ENCODE measurements at regions not wholly inside any gene's neighbourhood (a gene's known extent, or its start where the extent isn't known, plus 50 kb on each side); places are given as distances from the start of the nearest gene placed in this dataset.

DNA sequence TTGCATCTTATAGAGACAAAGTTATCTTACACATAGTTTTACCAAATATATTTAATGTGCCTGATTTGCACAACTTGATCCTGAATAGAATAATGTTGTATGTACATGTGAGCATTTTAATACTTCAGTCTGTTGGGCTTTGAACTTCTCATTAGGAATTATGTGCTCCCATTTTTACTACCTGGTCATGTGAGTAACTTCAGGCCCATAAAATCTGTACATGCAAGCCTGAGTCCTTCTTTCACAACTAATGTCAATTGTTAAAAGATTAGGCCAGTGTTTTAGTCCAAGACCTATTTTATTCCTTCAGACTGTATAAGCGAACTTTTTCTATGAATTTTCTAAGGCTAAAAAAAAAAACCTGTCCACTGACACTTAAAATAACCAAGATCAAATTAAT is 715.4 kb downstream of the CDH8 start:
- DNase-seq (ENCODE audit: low spot score) (no peak), ATAC-seq (no peak)
- no peak overlapping the region for H2AFZ ChIP-seq
- Mint-ChIP-seq H3K9me3 (no peaks in the 10 kb centered on the region; the same call in 1 of the 3 replicates), H3K4me3 (no peak overlapping the region), H3K36me3 (ENCODE audit: low read depth) (no peaks in the 10 kb centered on the region), H3K4me1 (no peaks in the 10 kb centered on the region), H3K27ac (no peak overlapping the region), H3K27me3 (ENCODE audit: insufficient read depth, low read depth, poor library complexity) (no peaks in the 10 kb centered on the region)
- no peak overlapping the region for H3K27ac ChIP-seq (ENCODE audit: low read depth)
- TF ChIP-seq STAT1 (IDR thresholded peaks at IDR 0.05; ENCODE audit: unreplicated experiment) = no peak
- TF ChIP-seq, protein P1, sequence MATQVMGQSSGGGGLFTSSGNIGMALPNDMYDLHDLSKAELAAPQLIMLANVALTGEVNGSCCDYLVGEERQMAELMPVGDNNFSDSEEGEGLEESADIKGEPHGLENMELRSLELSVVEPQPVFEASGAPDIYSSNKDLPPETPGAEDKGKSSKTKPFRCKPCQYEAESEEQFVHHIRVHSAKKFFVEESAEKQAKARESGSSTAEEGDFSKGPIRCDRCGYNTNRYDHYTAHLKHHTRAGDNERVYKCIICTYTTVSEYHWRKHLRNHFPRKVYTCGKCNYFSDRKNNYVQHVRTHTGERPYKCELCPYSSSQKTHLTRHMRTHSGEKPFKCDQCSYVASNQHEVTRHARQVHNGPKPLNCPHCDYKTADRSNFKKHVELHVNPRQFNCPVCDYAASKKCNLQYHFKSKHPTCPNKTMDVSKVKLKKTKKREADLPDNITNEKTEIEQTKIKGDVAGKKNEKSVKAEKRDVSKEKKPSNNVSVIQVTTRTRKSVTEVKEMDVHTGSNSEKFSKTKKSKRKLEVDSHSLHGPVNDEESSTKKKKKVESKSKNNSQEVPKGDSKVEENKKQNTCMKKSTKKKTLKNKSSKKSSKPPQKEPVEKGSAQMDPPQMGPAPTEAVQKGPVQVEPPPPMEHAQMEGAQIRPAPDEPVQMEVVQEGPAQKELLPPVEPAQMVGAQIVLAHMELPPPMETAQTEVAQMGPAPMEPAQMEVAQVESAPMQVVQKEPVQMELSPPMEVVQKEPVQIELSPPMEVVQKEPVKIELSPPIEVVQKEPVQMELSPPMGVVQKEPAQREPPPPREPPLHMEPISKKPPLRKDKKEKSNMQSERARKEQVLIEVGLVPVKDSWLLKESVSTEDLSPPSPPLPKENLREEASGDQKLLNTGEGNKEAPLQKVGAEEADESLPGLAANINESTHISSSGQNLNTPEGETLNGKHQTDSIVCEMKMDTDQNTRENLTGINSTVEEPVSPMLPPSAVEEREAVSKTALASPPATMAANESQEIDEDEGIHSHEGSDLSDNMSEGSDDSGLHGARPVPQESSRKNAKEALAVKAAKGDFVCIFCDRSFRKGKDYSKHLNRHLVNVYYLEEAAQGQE (IDR thresholded peaks at IDR 0.05; ENCODE audit: unreplicated experiment) = no peak
- TF ChIP-seq, protein P2, sequence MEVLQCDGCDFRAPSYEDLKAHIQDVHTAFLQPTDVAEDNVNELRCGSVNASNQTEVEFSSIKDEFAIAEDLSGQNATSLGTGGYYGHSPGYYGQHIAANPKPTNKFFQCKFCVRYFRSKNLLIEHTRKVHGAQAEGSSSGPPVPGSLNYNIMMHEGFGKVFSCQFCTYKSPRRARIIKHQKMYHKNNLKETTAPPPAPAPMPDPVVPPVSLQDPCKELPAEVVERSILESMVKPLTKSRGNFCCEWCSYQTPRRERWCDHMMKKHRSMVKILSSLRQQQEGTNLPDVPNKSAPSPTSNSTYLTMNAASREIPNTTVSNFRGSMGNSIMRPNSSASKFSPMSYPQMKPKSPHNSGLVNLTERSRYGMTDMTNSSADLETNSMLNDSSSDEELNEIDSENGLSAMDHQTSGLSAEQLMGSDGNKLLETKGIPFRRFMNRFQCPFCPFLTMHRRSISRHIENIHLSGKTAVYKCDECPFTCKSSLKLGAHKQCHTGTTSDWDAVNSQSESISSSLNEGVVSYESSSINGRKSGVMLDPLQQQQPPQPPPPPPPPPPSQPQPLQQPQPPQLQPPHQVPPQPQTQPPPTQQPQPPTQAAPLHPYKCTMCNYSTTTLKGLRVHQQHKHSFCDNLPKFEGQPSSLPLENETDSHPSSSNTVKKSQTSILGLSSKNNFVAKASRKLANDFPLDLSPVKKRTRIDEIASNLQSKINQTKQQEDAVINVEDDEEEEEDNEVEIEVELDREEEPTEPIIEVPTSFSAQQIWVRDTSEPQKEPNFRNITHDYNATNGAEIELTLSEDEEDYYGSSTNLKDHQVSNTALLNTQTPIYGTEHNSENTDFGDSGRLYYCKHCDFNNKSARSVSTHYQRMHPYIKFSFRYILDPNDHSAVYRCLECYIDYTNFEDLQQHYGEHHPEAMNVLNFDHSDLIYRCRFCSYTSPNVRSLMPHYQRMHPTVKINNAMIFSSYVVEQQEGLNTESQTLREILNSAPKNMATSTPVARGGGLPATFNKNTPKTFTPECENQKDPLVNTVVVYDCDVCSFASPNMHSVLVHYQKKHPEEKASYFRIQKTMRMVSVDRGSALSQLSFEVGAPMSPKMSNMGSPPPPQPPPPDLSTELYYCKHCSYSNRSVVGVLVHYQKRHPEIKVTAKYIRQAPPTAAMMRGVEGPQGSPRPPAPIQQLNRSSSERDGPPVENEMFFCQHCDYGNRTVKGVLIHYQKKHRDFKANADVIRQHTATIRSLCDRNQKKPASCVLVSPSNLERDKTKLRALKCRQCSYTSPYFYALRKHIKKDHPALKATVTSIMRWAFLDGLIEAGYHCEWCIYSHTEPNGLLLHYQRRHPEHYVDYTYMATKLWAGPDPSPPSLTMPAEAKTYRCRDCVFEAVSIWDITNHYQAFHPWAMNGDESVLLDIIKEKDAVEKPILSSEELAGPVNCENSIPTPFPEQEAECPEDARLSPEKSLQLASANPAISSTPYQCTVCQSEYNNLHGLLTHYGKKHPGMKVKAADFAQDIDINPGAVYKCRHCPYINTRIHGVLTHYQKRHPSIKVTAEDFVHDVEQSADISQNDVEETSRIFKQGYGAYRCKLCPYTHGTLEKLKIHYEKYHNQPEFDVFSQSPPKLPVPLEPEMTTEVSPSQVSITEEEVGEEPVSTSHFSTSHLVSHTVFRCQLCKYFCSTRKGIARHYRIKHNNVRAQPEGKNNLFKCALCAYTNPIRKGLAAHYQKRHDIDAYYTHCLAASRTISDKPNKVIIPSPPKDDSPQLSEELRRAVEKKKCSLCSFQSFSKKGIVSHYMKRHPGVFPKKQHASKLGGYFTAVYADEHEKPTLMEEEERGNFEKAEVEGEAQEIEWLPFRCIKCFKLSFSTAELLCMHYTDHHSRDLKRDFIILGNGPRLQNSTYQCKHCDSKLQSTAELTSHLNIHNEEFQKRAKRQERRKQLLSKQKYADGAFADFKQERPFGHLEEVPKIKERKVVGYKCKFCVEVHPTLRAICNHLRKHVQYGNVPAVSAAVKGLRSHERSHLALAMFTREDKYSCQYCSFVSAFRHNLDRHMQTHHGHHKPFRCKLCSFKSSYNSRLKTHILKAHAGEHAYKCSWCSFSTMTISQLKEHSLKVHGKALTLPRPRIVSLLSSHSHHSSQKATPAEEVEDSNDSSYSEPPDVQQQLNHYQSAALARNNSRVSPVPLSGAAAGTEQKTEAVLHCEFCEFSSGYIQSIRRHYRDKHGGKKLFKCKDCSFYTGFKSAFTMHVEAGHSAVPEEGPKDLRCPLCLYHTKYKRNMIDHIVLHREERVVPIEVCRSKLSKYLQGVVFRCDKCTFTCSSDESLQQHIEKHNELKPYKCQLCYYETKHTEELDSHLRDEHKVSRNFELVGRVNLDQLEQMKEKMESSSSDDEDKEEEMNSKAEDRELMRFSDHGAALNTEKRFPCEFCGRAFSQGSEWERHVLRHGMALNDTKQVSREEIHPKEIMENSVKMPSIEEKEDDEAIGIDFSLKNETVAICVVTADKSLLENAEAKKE (CRISPR knock-in tag; IDR thresholded peaks at IDR 0.05) = no peak
- TF ChIP-seq, protein P3, sequence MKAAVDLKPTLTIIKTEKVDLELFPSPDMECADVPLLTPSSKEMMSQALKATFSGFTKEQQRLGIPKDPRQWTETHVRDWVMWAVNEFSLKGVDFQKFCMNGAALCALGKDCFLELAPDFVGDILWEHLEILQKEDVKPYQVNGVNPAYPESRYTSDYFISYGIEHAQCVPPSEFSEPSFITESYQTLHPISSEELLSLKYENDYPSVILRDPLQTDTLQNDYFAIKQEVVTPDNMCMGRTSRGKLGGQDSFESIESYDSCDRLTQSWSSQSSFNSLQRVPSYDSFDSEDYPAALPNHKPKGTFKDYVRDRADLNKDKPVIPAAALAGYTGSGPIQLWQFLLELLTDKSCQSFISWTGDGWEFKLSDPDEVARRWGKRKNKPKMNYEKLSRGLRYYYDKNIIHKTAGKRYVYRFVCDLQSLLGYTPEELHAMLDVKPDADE (IDR thresholded peaks at IDR 0.05) = no peak
- 0 out of 2 replicates have a peak, but pooled peaks cover 4% of the 10 kb centered on the region for H3K9me2 ChIP-seq (ENCODE audit: insufficient read depth)
- H3K79me2 ChIP-seq (replicated peaks; ENCODE audit: insufficient read depth) = no peaks in the 10 kb centered on the region
- H3K36me3 ChIP-seq (ENCODE audit: insufficient read depth) = 0 out of 2 replicates have a peak, but pooled peaks cover 3% of the 10 kb centered on the region
- no peaks in the 10 kb centered on the region for H3K27me3 ChIP-seq (ENCODE audit: insufficient read depth)
- H4K20me1 ChIP-seq (replicated peaks; ENCODE audit: insufficient read depth) = no peaks in the 10 kb centered on the region
- H3K4me3 ChIP-seq = no peak overlapping the region
- no peaks in the 10 kb centered on the region for H3K4me1 ChIP-seq (ENCODE audit: insufficient read depth)
- H3K4me2 ChIP-seq = no peak overlapping the region
- H3F3A ChIP-seq (replicated peaks; ENCODE audit: low read depth) = no peaks in the 10 kb centered on the region
